WTC11 (cell line): ENCODE measurements at regions not wholly inside any gene's neighbourhood (a gene's known extent, or its start where the extent isn't known, plus 50 kb on each side); places are given as distances from the start of the nearest gene placed in this dataset.

ENCODE experiments used
- ATAC-seq: fragments of 200-7000 bp; cut with Tn5 transposase; 2 replicates; pipeline ENCODE4 v1.10.0; 2021; ENCODE audit warnings: mild to moderate bottlenecking, moderate library complexity
- CTCF ChIA-PET: fragments of 300-600 bp; sonication (Branson Sonifier 250); formaldehyde crosslinking; loops from one replicate; lab custom pipeline; 2021; ENCODE audit warnings: antibody characterized with exemption; lab: Charles Lee
- POLR2A ChIA-PET: fragments of 350-600 bp; sonication (Branson Sonifier 250); formaldehyde crosslinking; loops from one replicate; lab custom pipeline; 2021; ENCODE audit warnings: antibody characterized with exemption; lab: Charles Lee
- DNase-seq: peaks from one replicate; pipeline ENCODE4 v3.0.0; 2021; ENCODE audit warnings: low spot score
- H3K27ac Mint-ChIP-seq: 2 replicates; pipeline ENCODE4 v1.8.0; 2021; ENCODE audit warnings: mixed read lengths
- H3K27me3 Mint-ChIP-seq: 2 replicates; pipeline ENCODE4 v1.8.0; 2021; ENCODE audit warnings: low read depth, mild to moderate bottlenecking, moderate library complexity, mixed read lengths
- H3K36me3 Mint-ChIP-seq: 2 replicates; pipeline ENCODE4 v1.8.0; 2021; ENCODE audit warnings: mixed read lengths
- H3K4me1 Mint-ChIP-seq: 2 replicates; pipeline ENCODE4 v1.8.0; 2022; ENCODE audit warnings: mixed read lengths
- H3K4me3 Mint-ChIP-seq: 2 replicates; pipeline ENCODE4 v1.8.0; 2021; ENCODE audit warnings: mild to moderate bottlenecking, moderate library complexity, mixed read lengths
- H3K9me3 Mint-ChIP-seq: 2 replicates; pipeline ENCODE4 v1.8.0; 2021; ENCODE audit warnings: mixed read lengths
- AFF4 ChIP-seq: sonication (generic); formaldehyde crosslinking; IDR thresholded peaks from 2 replicates; pipeline ENCODE4 v1.8.1; 2023; ENCODE audit warnings: mild to moderate bottlenecking, missing genetic modification reagents, borderline replicate concordance
- CBFB ChIP-seq: sonication (generic); formaldehyde crosslinking; IDR thresholded peaks from 2 replicates; pipeline ENCODE4 v1.8.1; 2022; ENCODE audit warnings: mild to moderate bottlenecking, low read depth, missing genetic modification reagents
- CDX4 ChIP-seq: fragments of 250-450 bp; sonication (Bioruptor Pico); IDR thresholded peaks from 2 replicates; pipeline ENCODE4 v1.9.0; 2021; ENCODE audit warnings: moderate library complexity, mild to moderate bottlenecking, inconsistent platforms, borderline replicate concordance
- ERG ChIP-seq: fragments of 250-450 bp; sonication (Bioruptor Pico); IDR thresholded peaks from 2 replicates; pipeline ENCODE4 v1.8.0; 2021; ENCODE audit warnings: mild to moderate bottlenecking
- ESRRA ChIP-seq: sonication (generic); formaldehyde crosslinking; IDR thresholded peaks from 2 replicates; pipeline ENCODE4 v1.8.1; 2022; ENCODE audit warnings: mild to moderate bottlenecking, missing genetic modification reagents, borderline replicate concordance
- FOXP4 ChIP-seq: sonication (generic); formaldehyde crosslinking; IDR thresholded peaks from 2 replicates; pipeline ENCODE4 v1.8.0; 2022; ENCODE audit warnings: mild to moderate bottlenecking, missing genetic modification reagents
- GRHL2 ChIP-seq: fragments of 250-450 bp; sonication (Bioruptor Pico); IDR thresholded peaks from 2 replicates; pipeline ENCODE4 v1.8.0; 2022; ENCODE audit warnings: mild to moderate bottlenecking, moderate library complexity; ENCODE audit not compliant: insufficient replicate concordance, severe bottlenecking
- IRF2 ChIP-seq: sonication (generic); formaldehyde crosslinking; IDR thresholded peaks from 2 replicates; pipeline ENCODE4 v1.8.0; 2022; ENCODE audit warnings: low read depth, missing genetic modification reagents, borderline replicate concordance
- MLX ChIP-seq: sonication (generic); formaldehyde crosslinking; IDR thresholded peaks from 2 replicates; pipeline ENCODE4 v1.8.1; 2023; ENCODE audit warnings: mild to moderate bottlenecking, missing genetic modification reagents, moderate library complexity
- RELA ChIP-seq: sonication (generic); formaldehyde crosslinking; IDR thresholded peaks from 2 replicates; pipeline ENCODE4 v1.8.1; 2022; ENCODE audit warnings: missing genetic modification reagents, mild to moderate bottlenecking, borderline replicate concordance
- STAT6 ChIP-seq: sonication (generic); formaldehyde crosslinking; conservative IDR thresholded peaks from 2 replicates; pipeline ENCODE4 v1.8.1; 2023; ENCODE audit warnings: mild to moderate bottlenecking, low read depth, missing genetic modification reagents, moderate library complexity
- USF2 ChIP-seq: sonication (generic); formaldehyde crosslinking; IDR thresholded peaks from 2 replicates; pipeline ENCODE4 v1.8.1; 2023; ENCODE audit warnings: mild to moderate bottlenecking, missing genetic modification reagents, moderate library complexity
- ZBTB43 ChIP-seq: sonication (generic); formaldehyde crosslinking; IDR thresholded peaks from 2 replicates; pipeline ENCODE4 v1.8.1; 2023; ENCODE audit warnings: mild to moderate bottlenecking, missing genetic modification reagents
- ZMAT4 ChIP-seq: fragments of 250-450 bp; sonication (Bioruptor Pico); IDR thresholded peaks from 2 replicates; pipeline ENCODE4 v1.9.0; 2021; ENCODE audit warnings: mild to moderate bottlenecking
- ZNF263 ChIP-seq: sonication (generic); formaldehyde crosslinking; IDR thresholded peaks from 2 replicates; pipeline ENCODE4 v1.8.1; 2022; ENCODE audit warnings: low read depth, mild to moderate bottlenecking, moderate library complexity, missing genetic modification reagents
- ZNF281 ChIP-seq: sonication (generic); formaldehyde crosslinking; IDR thresholded peaks from 2 replicates; pipeline ENCODE4 v1.8.0; 2023; ENCODE audit warnings: mild to moderate bottlenecking, missing genetic modification reagents
- ZNF512 ChIP-seq: sonication (generic); formaldehyde crosslinking; IDR thresholded peaks from 2 replicates; pipeline ENCODE4 v1.8.1; 2022; ENCODE audit warnings: missing genetic modification reagents, borderline replicate concordance

GRCh38 chr10:64365663-64366062, 844.5 kb downstream of the REEP3 start (continued):
- no peak for TF ChIP-seq ERG (CRISPR knock-in tag)
- no peak for TF ChIP-seq AFF4
- TF ChIP-seq CBFB (CRISPR knock-in tag) = no peak
- no peak for TF ChIP-seq STAT6
- TF ChIP-seq FOXP4 = no peak
- TF ChIP-seq ZBTB43 (CRISPR knock-in tag) = no peak
- no peak for TF ChIP-seq MLX (CRISPR knock-in tag)
- no peak for TF ChIP-seq GRHL2 (CRISPR knock-in tag)
- no peak for TF ChIP-seq IRF2 (CRISPR knock-in tag)
- no peak for TF ChIP-seq ESRRA
- TF ChIP-seq USF2 (CRISPR knock-in tag) = no peak
- TF ChIP-seq ZNF263 (CRISPR knock-in tag) = no peak

GRCh38 chr10:64368298-64368697, 847.1 kb downstream of the REEP3 start:
- POLR2A ChIA-PET = no interaction called here
- DNase-seq (no peak), ATAC-seq (no peak)
- CTCF ChIA-PET = no interaction called here
- Mint-ChIP-seq H3K4me1 (peaks cover 13% of the 10 kb centered on the region), H3K36me3 (peaks cover 4% of the 10 kb centered on the region), H3K9me3 (peaks cover 4% of the 10 kb centered on the region), H3K4me3 (no peak overlapping the region), H3K27ac (no peak overlapping the region), H3K27me3 (no peaks in the 10 kb centered on the region)
- TF ChIP-seq ZNF512 (CRISPR knock-in tag) = no peak
- TF ChIP-seq ZNF281 = no peak
- no peak for TF ChIP-seq CDX4 (CRISPR knock-in tag)
- no peak for TF ChIP-seq ZMAT4 (CRISPR knock-in tag)
- no peak for TF ChIP-seq RELA (CRISPR knock-in tag)
